Body of pancreas (tissue), 4 donors: ENCODE measurements at regions not wholly inside any gene's neighbourhood (a gene's known extent, or its start where the extent isn't known, plus 50 kb on each side); places are given as distances from the start of the nearest gene placed in this dataset.

Experiments used
- POLR2A ChIP-seq, 3 donors: fragments of 450-650 bp; IDR thresholded peaks; one replicate each; pipeline ENCODE4 v1.6.1; 2016; ENCODE audit warnings: antibody characterized with exemption in 3 of 3, mild to moderate bottlenecking in 2 of 3
- TF ChIP-seq, protein P1 (sequence below), 7 experiments: fragments of 450-650 bp in 4 of 7; fragments of 200-600 bp in 3 of 7; sonication (generic) in 3 of 7; IDR thresholded peaks; one replicate each; pipeline ENCODE4 v1.5.1; 2016 to 2019; ENCODE audit warnings: antibody characterized with exemption in 7 of 7

DNA sequence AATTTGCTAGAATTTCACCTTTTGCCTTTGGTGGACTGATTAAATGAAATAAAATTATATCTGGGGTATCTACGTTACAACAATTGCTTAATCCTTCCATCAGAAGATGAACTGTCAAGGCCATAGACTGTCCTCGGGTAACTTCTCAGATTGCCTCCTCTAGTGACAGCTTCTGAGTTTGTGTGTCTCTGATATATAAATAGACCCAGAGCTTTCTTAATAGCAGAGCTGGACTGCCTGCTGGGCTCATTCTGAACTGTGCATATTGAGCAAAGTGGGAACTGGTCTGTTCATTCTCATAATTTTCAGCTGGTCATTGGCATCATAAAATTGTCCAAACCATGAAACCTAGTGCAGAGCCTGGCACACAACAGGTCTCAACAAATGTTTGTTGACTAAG lies 99.1 kb upstream of the GRAMD1B start:
- TF ChIP-seq, protein P1, sequence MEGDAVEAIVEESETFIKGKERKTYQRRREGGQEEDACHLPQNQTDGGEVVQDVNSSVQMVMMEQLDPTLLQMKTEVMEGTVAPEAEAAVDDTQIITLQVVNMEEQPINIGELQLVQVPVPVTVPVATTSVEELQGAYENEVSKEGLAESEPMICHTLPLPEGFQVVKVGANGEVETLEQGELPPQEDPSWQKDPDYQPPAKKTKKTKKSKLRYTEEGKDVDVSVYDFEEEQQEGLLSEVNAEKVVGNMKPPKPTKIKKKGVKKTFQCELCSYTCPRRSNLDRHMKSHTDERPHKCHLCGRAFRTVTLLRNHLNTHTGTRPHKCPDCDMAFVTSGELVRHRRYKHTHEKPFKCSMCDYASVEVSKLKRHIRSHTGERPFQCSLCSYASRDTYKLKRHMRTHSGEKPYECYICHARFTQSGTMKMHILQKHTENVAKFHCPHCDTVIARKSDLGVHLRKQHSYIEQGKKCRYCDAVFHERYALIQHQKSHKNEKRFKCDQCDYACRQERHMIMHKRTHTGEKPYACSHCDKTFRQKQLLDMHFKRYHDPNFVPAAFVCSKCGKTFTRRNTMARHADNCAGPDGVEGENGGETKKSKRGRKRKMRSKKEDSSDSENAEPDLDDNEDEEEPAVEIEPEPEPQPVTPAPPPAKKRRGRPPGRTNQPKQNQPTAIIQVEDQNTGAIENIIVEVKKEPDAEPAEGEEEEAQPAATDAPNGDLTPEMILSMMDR (IDR thresholded peaks at IDR 0.05) = no peak
- TF ChIP-seq POLR2A (IDR thresholded peaks at IDR 0.05) = no peak
